CD14-positive monocyte (primary cell): ENCODE measurements at regions not wholly inside any gene's neighbourhood (a gene's known extent, or its start where the extent isn't known, plus 50 kb on each side); places are given as distances from the start of the nearest gene placed in this dataset.

Experiments
- DNase-seq, 3 donors: peaks; one replicate each; pipeline ENCODE4 v3.0.0-alpha.2; 2011 to 2022
- H2AFZ ChIP-seq: 2 replicates; pipeline ENCODE4 v1.6.0; 2012; ENCODE audit warnings: mild to moderate bottlenecking, low read depth, low read length, inconsistent platforms; ENCODE audit not compliant: insufficient read depth, poor library complexity, severe bottlenecking
- H3K27ac ChIP-seq, 2 donors: 1 replicate in 1 of 2; 2 replicates in 1 of 2; pipeline ENCODE4 v1.5.1; 2012 to 2013; ENCODE audit warnings: low read length in 2 of 2, control low read depth in 1 of 2, inconsistent platforms in 1 of 2, low read depth in 1 of 2, mild to moderate bottlenecking in 1 of 2
- H3K27me3 ChIP-seq, 2 donors: one replicate each; pipeline versions ENCODE4 v1.6.0 to v1.6.1; 2011 to 2013; ENCODE audit warnings: low read length in 2 of 2; ENCODE audit not compliant: control insufficient read depth in 2 of 2, insufficient read depth in 2 of 2
- H3K36me3 ChIP-seq, 2 donors: replicated peaks in 1 of 2; 1 replicate in 1 of 2; 2 replicates in 1 of 2; pipeline versions ENCODE4 v1.5.1 to v1.6.1; 2012 to 2013; ENCODE audit warnings: low read length in 2 of 2, control low read depth in 1 of 2, inconsistent platforms in 1 of 2, mild to moderate bottlenecking in 1 of 2; ENCODE audit not compliant: insufficient read depth in 2 of 2, control insufficient read depth in 1 of 2
- H3K4me1 ChIP-seq, 2 donors: 1 replicate in 1 of 2; 2 replicates in 1 of 2; pipeline versions ENCODE4 v1.5.1 to v1.6.1; 2012 to 2013; ENCODE audit warnings: low read length in 2 of 2, control low read depth in 1 of 2, inconsistent platforms in 1 of 2, mild to moderate bottlenecking in 1 of 2, moderate library complexity in 1 of 2; ENCODE audit not compliant: insufficient read depth in 2 of 2, control insufficient read depth in 1 of 2
- H3K4me2 ChIP-seq: replicated peaks from 2 replicates; pipeline ENCODE3; 2012; ENCODE audit warnings: low read length, moderate library complexity, mild to moderate bottlenecking; ENCODE audit not compliant: poor library complexity, severe bottlenecking; ENCODE audit errors: extremely low read depth
- H3K4me3 ChIP-seq, 3 experiments: fragments of 200-600 bp in 1 of 3; sonication (generic) in 1 of 3; replicated peaks in 1 of 3; 1 replicate in 2 of 3; 2 replicates in 1 of 3; pipeline ENCODE4 v1.5.1; 2011 to 2013; ENCODE audit warnings: low read length in 3 of 3, mild to moderate bottlenecking in 3 of 3, control low read depth in 2 of 3, low read depth in 2 of 3, inconsistent platforms in 1 of 3, moderate library complexity in 1 of 3
- H3K79me2 ChIP-seq: 2 replicates; pipeline ENCODE4 v1.6.0; 2012; ENCODE audit warnings: mild to moderate bottlenecking, control low read depth, inconsistent platforms, low read length, moderate library complexity; ENCODE audit not compliant: insufficient read depth
- H3K9ac ChIP-seq: 2 replicates; pipeline ENCODE4 v1.6.0; 2017; ENCODE audit warnings: low read length, mild to moderate bottlenecking; ENCODE audit not compliant: insufficient read depth, poor library complexity, severe bottlenecking
- H3K9me3 ChIP-seq, 2 donors: replicated peaks in 1 of 2; 1 replicate in 1 of 2; 2 replicates in 1 of 2; pipeline versions ENCODE4 v1.5.1 to v1.6.1; 2012 to 2013; ENCODE audit warnings: low read length in 2 of 2, control low read depth in 1 of 2; ENCODE audit not compliant: control insufficient read depth in 1 of 2, insufficient read depth in 1 of 2
- H4K20me1 ChIP-seq: 2 replicates; pipeline ENCODE4 v1.6.0; 2012; ENCODE audit warnings: mild to moderate bottlenecking, low read length, control low read depth, moderate library complexity; ENCODE audit not compliant: insufficient read depth
- H3K27ac Mint-ChIP-seq, 7 donors: one replicate each; pipeline ENCODE4 v1.8.0; 2020; ENCODE audit warnings: mild to moderate bottlenecking in 7 of 7, mixed read lengths in 7 of 7, moderate library complexity in 6 of 7, inconsistent platforms in 2 of 7
- H3K27me3 Mint-ChIP-seq, 3 donors: one replicate each; pipeline ENCODE4 v1.8.0; 2021 to 2022; ENCODE audit warnings: low read depth in 3 of 3, mild to moderate bottlenecking in 3 of 3, mixed read lengths in 3 of 3, moderate library complexity in 3 of 3, inconsistent platforms in 1 of 3
- H3K36me3 Mint-ChIP-seq, 2 donors: one replicate each; pipeline ENCODE4 v1.8.0; 2020; ENCODE audit warnings: mixed read lengths in 2 of 2, inconsistent platforms in 1 of 2, mild to moderate bottlenecking in 1 of 2
- H3K4me1 Mint-ChIP-seq: one replicate; pipeline ENCODE4 v1.8.0; 2020; ENCODE audit warnings: mild to moderate bottlenecking, mixed read lengths
- H3K4me3 Mint-ChIP-seq, 2 donors: one replicate each; pipeline ENCODE4 v1.8.0; 2020; ENCODE audit warnings: mild to moderate bottlenecking in 2 of 2, mixed read lengths in 2 of 2, moderate library complexity in 1 of 2
- H3K9me3 Mint-ChIP-seq, 7 donors: one replicate each; pipeline ENCODE4 v1.8.0; 2020 to 2022; ENCODE audit warnings: mixed read lengths in 7 of 7, mild to moderate bottlenecking in 6 of 7, moderate library complexity in 6 of 7, inconsistent platforms in 2 of 7
- CTCF ChIP-seq: fragments of 200-600 bp; IDR thresholded peaks from one replicate; pipeline ENCODE4 v1.8.0; 2022; ENCODE audit warnings: antibody characterized with exemption, mild to moderate bottlenecking
- WGBS: methylation state at CpG from one replicate; pipeline ENCODE4 v1.1.5; 2013; ENCODE audit warnings: missing lambda C conversion rate; ENCODE audit not compliant: insufficient coverage; 5-methylcytosine and 5-hydroxymethylcytosine counted together
- intact Hi-C, 2 donors: fragments of 100-400 bp; cut with micrococcal nuclease; formaldehyde crosslinking; loops; one replicate each; pipeline versions ENCODE4 v1.15.0 to v1.15.1; 2023

DNA sequence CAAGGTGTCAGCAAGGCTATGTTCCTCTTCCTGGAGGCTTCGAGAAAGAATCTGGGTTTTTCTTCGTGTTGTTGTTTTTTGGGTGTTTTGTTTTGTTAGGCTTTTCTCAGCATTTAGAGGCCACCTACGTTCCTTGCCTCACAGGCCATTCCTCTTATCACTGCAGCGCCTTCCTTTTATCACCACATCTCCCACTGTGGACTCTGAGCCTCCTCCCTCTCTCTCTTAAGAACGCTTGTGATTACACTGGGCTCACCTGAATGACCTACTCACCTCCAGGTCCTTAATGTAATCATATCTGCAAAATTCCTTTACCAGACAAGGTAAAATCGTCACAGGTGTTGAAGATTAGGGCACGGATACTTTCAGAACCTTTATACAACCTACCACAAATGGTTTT is 340.8 kb downstream of the DTWD2 start:
- Mint-ChIP-seq H3K36me3 (no peaks in the 10 kb centered on the region), H3K9me3 (peaks cover 0 to 10% (median 3%) of the 10 kb centered on the region in 7 donors), H3K27me3 (peaks cover 0 to 2% (median 0%) of the 10 kb centered on the region in 3 donors), H3K4me1 (no peaks in the 10 kb centered on the region), H3K4me3 (no peak overlapping the region), H3K27ac (no peak overlapping the region)
- Histone ChIP-seq H3K4me2 (no peak overlapping the region), H4K20me1 (no peaks in the 10 kb centered on the region), H3K79me2 (no peaks in the 10 kb centered on the region), H3K9me3 (no peaks in the 10 kb centered on the region), H3K4me1 (no peaks in the 10 kb centered on the region), H3K27me3 (no peaks in the 10 kb centered on the region), H3K36me3 (no peaks in the 10 kb centered on the region), H3K4me3 (no peak overlapping the region), H2AFZ (no peak overlapping the region), H3K27ac (no peak overlapping the region), H3K9ac (no peak overlapping the region)
- DNase-seq, result no peak
- TF ChIP-seq CTCF, result no peak
- intact Hi-C loops, result no loop called here
- 50% methylated on average over 2 of the region's 7 CpGs for WGBS

DNA sequence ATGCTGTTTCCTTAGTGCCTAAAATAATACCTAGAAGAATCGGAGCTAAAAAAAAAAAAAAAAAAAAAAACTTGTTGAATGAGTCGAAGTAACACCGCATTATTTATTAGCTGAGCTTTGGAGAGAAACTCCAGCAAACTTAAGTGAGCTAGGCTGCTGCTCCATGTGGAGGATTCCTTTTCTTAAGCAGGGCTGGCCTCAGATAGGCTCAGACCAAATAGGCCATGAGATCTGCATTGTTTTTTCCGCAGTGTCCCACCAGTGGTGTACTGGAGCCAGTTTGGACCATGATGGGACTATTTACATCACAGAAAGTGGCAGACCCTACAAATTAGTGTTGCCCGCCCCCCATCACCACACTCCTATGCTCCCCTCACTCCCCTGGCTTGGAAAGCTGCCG is 341.4 kb downstream of the DTWD2 start:
- WGBS, result 57% methylated on average over 1 of the region's 6 CpGs
- Histone ChIP-seq H2AFZ (no peak overlapping the region), H3K9ac (no peak overlapping the region), H3K9me3 (no peaks in the 10 kb centered on the region), H3K27me3 (no peaks in the 10 kb centered on the region), H3K27ac (no peak overlapping the region), H4K20me1 (no peaks in the 10 kb centered on the region), H3K79me2 (no peaks in the 10 kb centered on the region), H3K4me2 (no peak overlapping the region), H3K36me3 (no peaks in the 10 kb centered on the region), H3K4me1 (no peaks in the 10 kb centered on the region), H3K4me3 (no peak overlapping the region)
- Mint-ChIP-seq H3K4me1 (no peaks in the 10 kb centered on the region), H3K4me3 (no peak overlapping the region), H3K9me3 (peaks cover 0 to 9% (median 3%) of the 10 kb centered on the region in 7 donors), H3K27ac (no peak overlapping the region), H3K27me3 (no peaks in the 10 kb centered on the region), H3K36me3 (no peaks in the 10 kb centered on the region)
- intact Hi-C loops, result no loop called here
- DNase-seq, result no peak
- TF ChIP-seq CTCF, result no peak
